Liver (tissue), 8 donors: ENCODE measurements at regions not wholly inside any gene's neighbourhood (a gene's known extent, or its start where the extent isn't known, plus 50 kb on each side); places are given as distances from the start of the nearest gene placed in this dataset.

Experiments
- DNase-seq: peaks from one replicate; pipeline ENCODE4 v3.0.0-alpha.2; 2017; ENCODE audit warnings: low spot score
- H3K27ac ChIP-seq, 2 donors: one replicate each; pipeline ENCODE4 v1.7.0; 2013; ENCODE audit warnings: inconsistent platforms in 2 of 2, low read length in 2 of 2, control low read depth in 1 of 2, low read depth in 1 of 2, mild to moderate bottlenecking in 1 of 2
- H3K27me3 ChIP-seq, 4 donors: one replicate each; pipeline versions ENCODE4 v1.6.1 to v1.7.0; 2013; ENCODE audit warnings: low read length in 3 of 4, inconsistent platforms in 1 of 4, mild to moderate bottlenecking in 1 of 4, moderate library complexity in 1 of 4; ENCODE audit not compliant: control insufficient read depth in 4 of 4, insufficient read depth in 4 of 4
- H3K36me3 ChIP-seq, 4 donors: one replicate each; pipeline versions ENCODE4 v1.6.1 to v1.7.0; 2013; ENCODE audit warnings: low read length in 3 of 4, mild to moderate bottlenecking in 3 of 4, low read depth in 1 of 4, moderate library complexity in 1 of 4; ENCODE audit not compliant: control insufficient read depth in 4 of 4, insufficient read depth in 3 of 4
- H3K4me1 ChIP-seq, 4 donors: one replicate each; pipeline versions ENCODE4 v1.6.1 to v1.7.0; 2013; ENCODE audit warnings: low read length in 3 of 4, mild to moderate bottlenecking in 3 of 4, moderate library complexity in 1 of 4; ENCODE audit not compliant: control insufficient read depth in 4 of 4, insufficient read depth in 4 of 4
- H3K4me3 ChIP-seq, 3 donors: one replicate each; pipeline versions ENCODE4 v1.6.1 to v1.7.0; 2013; ENCODE audit warnings: low read length in 3 of 3, control low read depth in 1 of 3, low read depth in 1 of 3, mild to moderate bottlenecking in 1 of 3
- H3K9ac ChIP-seq, 2 donors: one replicate each; pipeline ENCODE4 v1.7.0; 2013; ENCODE audit warnings: low read length in 2 of 2, mild to moderate bottlenecking in 2 of 2, moderate library complexity in 2 of 2, control low read depth in 1 of 2, low read depth in 1 of 2
- H3K9me3 ChIP-seq, 4 donors: one replicate each; pipeline versions ENCODE4 v1.6.1 to v1.7.0; 2013; ENCODE audit warnings: low read length in 3 of 4; ENCODE audit not compliant: control insufficient read depth in 4 of 4
- EGR1 ChIP-seq, 2 donors: IDR thresholded peaks; 2 replicates each; pipeline ENCODE4 v1.6.1; 2016 to 2018; ENCODE audit warnings: antibody characterized with exemption in 2 of 2, low read depth in 2 of 2
- FOXA1 ChIP-seq: IDR thresholded peaks from 2 replicates; pipeline ENCODE4 v1.6.1; 2016; ENCODE audit warnings: antibody characterized with exemption
- FOXA2 ChIP-seq: IDR thresholded peaks from 2 replicates; pipeline ENCODE4 v1.6.1; 2016; ENCODE audit warnings: antibody characterized with exemption
- GABPA ChIP-seq, 2 donors: IDR thresholded peaks in 1 of 2; conservative IDR thresholded peaks in 1 of 2; 2 replicates each; pipeline ENCODE4 v1.6.1; 2016; ENCODE audit warnings: antibody characterized with exemption in 2 of 2, mild to moderate bottlenecking in 1 of 2, moderate library complexity in 1 of 2
- HNF4A ChIP-seq, 2 donors: conservative IDR thresholded peaks; 2 replicates each; pipeline ENCODE4 v1.6.1; 2016; ENCODE audit warnings: antibody characterized with exemption in 2 of 2, mild to moderate bottlenecking in 2 of 2
- JUND ChIP-seq, 2 donors: IDR thresholded peaks; 2 replicates each; pipeline ENCODE4 v1.6.1; 2016; ENCODE audit warnings: antibody characterized with exemption in 2 of 2
- NR2F2 ChIP-seq: IDR thresholded peaks from 2 replicates; pipeline ENCODE4 v1.6.1; 2016; ENCODE audit warnings: antibody characterized with exemption
- RAD21 ChIP-seq, 2 donors: IDR thresholded peaks; 2 replicates each; pipeline ENCODE4 v1.6.1; 2016; ENCODE audit warnings: antibody characterized with exemption in 2 of 2, mild to moderate bottlenecking in 2 of 2
- RXRA ChIP-seq, 2 donors: IDR thresholded peaks; 2 replicates each; pipeline ENCODE4 v1.6.1; 2017 to 2018; ENCODE audit warnings: antibody characterized with exemption in 2 of 2, mild to moderate bottlenecking in 1 of 2
- SP1 ChIP-seq: IDR thresholded peaks from 2 replicates; pipeline ENCODE4 v1.6.1; 2018; ENCODE audit warnings: antibody characterized with exemption, mild to moderate bottlenecking
- TAF1 ChIP-seq: conservative IDR thresholded peaks from 2 replicates; pipeline ENCODE4 v1.6.1; 2016; ENCODE audit warnings: antibody characterized with exemption, mild to moderate bottlenecking
- YY1 ChIP-seq: IDR thresholded peaks from 2 replicates; pipeline ENCODE4 v1.6.1; 2016; ENCODE audit warnings: antibody characterized with exemption, mild to moderate bottlenecking
- WGBS: extraction: QIAGEN DNeasy Blood & Tissue Kit; methylation state at CpG from one replicate; pipeline ENCODE4 v1.1.7; 2013; 5-methylcytosine and 5-hydroxymethylcytosine counted together
- TF ChIP-seq, protein P1 (sequence below): IDR thresholded peaks from 2 replicates; pipeline ENCODE4 v1.6.1; 2016; ENCODE audit warnings: antibody characterized with exemption
- TF ChIP-seq, protein P2 (sequence below): IDR thresholded peaks from 2 replicates; pipeline ENCODE4 v1.6.1; 2016; ENCODE audit warnings: antibody characterized with exemption, mild to moderate bottlenecking
- TF ChIP-seq, protein P3 (sequence below): IDR thresholded peaks from 2 replicates; pipeline ENCODE4 v1.6.1; 2016; ENCODE audit warnings: antibody characterized with exemption
- TF ChIP-seq, protein P4 (sequence below): fragments of 150-350 bp; IDR thresholded peaks from 2 replicates; pipeline ENCODE4 v1.5.1; 2017; ENCODE audit warnings: improper control_type of control experiment, low read depth, low read length; ENCODE audit not compliant: missing input control
- TF ChIP-seq, protein P5 (sequence below): IDR thresholded peaks from 2 replicates; pipeline ENCODE4 v1.6.1; 2016; ENCODE audit warnings: antibody characterized with exemption
- donor health status: healthy.
- donor health status: healthy.
- donor health status: healthy.
- donor health status: healthy.
- donor health status: healthy.

DNA sequence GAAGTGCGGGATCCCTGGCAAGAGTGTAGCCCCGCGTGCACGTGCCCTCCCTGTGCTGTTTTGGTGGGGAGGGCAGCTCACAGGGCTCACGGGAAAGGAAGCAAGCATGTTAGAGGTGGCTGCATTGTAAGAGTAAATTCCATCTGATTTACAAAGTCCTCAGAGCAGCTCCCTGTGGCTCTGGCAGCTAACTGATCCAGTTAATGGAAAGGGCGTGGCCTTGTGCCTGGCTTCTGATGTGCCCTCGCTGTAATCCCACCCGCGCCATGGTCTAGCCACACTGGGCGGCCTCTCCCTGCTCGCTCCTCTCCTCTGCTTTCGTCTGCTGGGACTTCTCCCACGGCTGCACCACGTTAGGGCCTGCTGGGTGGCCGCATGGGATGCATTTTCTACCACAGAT lies 258.5 kb downstream of the FGF9 start:
- 86% methylated on average over 15 of the region's 15 CpGs for WGBS
- Histone ChIP-seq H3K36me3 (no peaks in the 10 kb centered on the region), H3K9ac (no peak overlapping the region), H3K27ac (no peak overlapping the region), H3K27me3 (no peaks in the 10 kb centered on the region), H3K9me3 (no peaks in the 10 kb centered on the region), H3K4me1 (no peaks in the 10 kb centered on the region), H3K4me3 (no peak overlapping the region)
- DNase-seq: no peak
- TF ChIP-seq SP1: no peak
- no peak for TF ChIP-seq NR2F2
- no peak for TF ChIP-seq EGR1 (IDR thresholded peaks at IDR 0.05; ENCODE audit: low read depth in 2 of 2)
- no peak for TF ChIP-seq FOXA1
- TF ChIP-seq, protein P1, sequence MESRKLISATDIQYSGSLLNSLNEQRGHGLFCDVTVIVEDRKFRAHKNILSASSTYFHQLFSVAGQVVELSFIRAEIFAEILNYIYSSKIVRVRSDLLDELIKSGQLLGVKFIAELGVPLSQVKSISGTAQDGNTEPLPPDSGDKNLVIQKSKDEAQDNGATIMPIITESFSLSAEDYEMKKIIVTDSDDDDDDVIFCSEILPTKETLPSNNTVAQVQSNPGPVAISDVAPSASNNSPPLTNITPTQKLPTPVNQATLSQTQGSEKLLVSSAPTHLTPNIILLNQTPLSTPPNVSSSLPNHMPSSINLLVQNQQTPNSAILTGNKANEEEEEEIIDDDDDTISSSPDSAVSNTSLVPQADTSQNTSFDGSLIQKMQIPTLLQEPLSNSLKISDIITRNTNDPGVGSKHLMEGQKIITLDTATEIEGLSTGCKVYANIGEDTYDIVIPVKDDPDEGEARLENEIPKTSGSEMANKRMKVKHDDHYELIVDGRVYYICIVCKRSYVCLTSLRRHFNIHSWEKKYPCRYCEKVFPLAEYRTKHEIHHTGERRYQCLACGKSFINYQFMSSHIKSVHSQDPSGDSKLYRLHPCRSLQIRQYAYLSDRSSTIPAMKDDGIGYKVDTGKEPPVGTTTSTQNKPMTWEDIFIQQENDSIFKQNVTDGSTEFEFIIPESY: no peak
- no peak for TF ChIP-seq HNF4A (conservative IDR thresholded peaks at IDR 0.05)
- TF ChIP-seq TAF1: no peak
- TF ChIP-seq RXRA (IDR thresholded peaks at IDR 0.05): no peak
- TF ChIP-seq YY1: no peak
- TF ChIP-seq FOXA2: no peak
- TF ChIP-seq, protein P2, sequence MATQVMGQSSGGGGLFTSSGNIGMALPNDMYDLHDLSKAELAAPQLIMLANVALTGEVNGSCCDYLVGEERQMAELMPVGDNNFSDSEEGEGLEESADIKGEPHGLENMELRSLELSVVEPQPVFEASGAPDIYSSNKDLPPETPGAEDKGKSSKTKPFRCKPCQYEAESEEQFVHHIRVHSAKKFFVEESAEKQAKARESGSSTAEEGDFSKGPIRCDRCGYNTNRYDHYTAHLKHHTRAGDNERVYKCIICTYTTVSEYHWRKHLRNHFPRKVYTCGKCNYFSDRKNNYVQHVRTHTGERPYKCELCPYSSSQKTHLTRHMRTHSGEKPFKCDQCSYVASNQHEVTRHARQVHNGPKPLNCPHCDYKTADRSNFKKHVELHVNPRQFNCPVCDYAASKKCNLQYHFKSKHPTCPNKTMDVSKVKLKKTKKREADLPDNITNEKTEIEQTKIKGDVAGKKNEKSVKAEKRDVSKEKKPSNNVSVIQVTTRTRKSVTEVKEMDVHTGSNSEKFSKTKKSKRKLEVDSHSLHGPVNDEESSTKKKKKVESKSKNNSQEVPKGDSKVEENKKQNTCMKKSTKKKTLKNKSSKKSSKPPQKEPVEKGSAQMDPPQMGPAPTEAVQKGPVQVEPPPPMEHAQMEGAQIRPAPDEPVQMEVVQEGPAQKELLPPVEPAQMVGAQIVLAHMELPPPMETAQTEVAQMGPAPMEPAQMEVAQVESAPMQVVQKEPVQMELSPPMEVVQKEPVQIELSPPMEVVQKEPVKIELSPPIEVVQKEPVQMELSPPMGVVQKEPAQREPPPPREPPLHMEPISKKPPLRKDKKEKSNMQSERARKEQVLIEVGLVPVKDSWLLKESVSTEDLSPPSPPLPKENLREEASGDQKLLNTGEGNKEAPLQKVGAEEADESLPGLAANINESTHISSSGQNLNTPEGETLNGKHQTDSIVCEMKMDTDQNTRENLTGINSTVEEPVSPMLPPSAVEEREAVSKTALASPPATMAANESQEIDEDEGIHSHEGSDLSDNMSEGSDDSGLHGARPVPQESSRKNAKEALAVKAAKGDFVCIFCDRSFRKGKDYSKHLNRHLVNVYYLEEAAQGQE: no peak
- no peak for TF ChIP-seq GABPA (IDR thresholded peaks at IDR 0.05 in 1 of 2, conservative IDR thresholded peaks at IDR 0.05 in 1 of 2)
- TF ChIP-seq, protein P3, sequence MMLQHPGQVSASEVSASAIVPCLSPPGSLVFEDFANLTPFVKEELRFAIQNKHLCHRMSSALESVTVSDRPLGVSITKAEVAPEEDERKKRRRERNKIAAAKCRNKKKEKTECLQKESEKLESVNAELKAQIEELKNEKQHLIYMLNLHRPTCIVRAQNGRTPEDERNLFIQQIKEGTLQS: no peak
- TF ChIP-seq, protein P4, sequence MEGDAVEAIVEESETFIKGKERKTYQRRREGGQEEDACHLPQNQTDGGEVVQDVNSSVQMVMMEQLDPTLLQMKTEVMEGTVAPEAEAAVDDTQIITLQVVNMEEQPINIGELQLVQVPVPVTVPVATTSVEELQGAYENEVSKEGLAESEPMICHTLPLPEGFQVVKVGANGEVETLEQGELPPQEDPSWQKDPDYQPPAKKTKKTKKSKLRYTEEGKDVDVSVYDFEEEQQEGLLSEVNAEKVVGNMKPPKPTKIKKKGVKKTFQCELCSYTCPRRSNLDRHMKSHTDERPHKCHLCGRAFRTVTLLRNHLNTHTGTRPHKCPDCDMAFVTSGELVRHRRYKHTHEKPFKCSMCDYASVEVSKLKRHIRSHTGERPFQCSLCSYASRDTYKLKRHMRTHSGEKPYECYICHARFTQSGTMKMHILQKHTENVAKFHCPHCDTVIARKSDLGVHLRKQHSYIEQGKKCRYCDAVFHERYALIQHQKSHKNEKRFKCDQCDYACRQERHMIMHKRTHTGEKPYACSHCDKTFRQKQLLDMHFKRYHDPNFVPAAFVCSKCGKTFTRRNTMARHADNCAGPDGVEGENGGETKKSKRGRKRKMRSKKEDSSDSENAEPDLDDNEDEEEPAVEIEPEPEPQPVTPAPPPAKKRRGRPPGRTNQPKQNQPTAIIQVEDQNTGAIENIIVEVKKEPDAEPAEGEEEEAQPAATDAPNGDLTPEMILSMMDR: no peak
- TF ChIP-seq, protein P5, sequence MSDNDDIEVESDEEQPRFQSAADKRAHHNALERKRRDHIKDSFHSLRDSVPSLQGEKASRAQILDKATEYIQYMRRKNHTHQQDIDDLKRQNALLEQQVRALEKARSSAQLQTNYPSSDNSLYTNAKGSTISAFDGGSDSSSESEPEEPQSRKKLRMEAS: no peak

DNA sequence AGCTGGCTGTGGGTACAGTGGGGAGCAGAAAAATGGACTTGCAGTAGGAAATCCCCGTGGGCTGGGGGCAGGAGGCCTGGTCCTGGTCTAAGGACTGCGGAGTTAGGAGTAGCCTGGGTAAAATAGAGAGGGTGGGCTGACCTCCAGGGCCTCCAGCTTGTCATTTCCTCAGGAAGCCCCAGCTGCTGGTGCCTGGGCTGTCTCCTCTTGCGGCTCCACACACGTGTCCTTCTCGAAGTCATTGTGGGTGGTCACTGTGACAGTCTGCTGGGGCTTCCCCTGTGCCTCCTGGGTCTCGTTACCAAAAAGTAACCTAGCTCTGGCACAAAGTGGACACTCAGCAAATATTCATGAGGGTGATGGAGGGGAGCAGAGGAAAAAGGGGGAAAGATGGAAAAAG lies 259.7 kb downstream of the FGF9 start:
- no peak overlapping the region for H3K9ac ChIP-seq
- no peaks in the 10 kb centered on the region for H3K36me3 ChIP-seq
- DNase-seq: no peak
- no peak overlapping the region for H3K4me3 ChIP-seq
- H3K27ac ChIP-seq: no peak overlapping the region
- H3K4me1 ChIP-seq: no peaks in the 10 kb centered on the region
- 51% methylated on average over 6 of the region's 6 CpGs for WGBS
- H3K27me3 ChIP-seq: no peaks in the 10 kb centered on the region
- no peaks in the 10 kb centered on the region for H3K9me3 ChIP-seq
- TF ChIP-seq, protein P4: no peak
- no peak for TF ChIP-seq TAF1
- TF ChIP-seq RXRA (IDR thresholded peaks at IDR 0.05): no peak
- TF ChIP-seq RAD21 (IDR thresholded peaks at IDR 0.05): no peak
- TF ChIP-seq FOXA2: no peak
- TF ChIP-seq, protein P5: no peak
- no peak for TF ChIP-seq SP1
- TF ChIP-seq HNF4A (conservative IDR thresholded peaks at IDR 0.05): no peak
- TF ChIP-seq JUND (IDR thresholded peaks at IDR 0.05): no peak
- TF ChIP-seq, protein P1: no peak
- no peak for TF ChIP-seq GABPA (IDR thresholded peaks at IDR 0.05 in 1 of 2, conservative IDR thresholded peaks at IDR 0.05 in 1 of 2)
- TF ChIP-seq EGR1 (IDR thresholded peaks at IDR 0.05; ENCODE audit: low read depth in 2 of 2): no peak
